ENCODE measurements at regions not wholly inside any gene's neighbourhood (a gene's known extent, or its start where the extent isn't known, plus 50 kb on each side); places are given as distances from the start of the nearest gene placed in this dataset.

DNA sequence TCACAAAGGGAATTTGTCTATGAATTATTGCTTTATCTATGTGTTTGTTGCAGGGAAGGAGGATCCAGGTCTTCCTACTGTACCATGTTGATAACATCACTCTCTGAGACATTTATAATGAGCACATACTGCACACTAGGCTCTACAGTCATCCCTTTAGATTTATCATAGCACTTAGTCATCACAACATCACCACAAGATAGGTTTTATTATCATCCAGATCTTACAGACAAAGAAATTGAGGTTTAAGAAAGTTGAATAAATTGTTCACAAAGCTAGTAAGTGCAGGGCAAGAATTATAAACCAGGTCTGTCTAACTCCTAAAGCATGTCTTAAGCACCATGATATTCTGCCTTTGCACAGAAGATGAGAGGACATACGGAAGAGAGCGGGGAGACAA, 121.1 kb upstream of the ST6GALNAC5 start:
- peaks cover 6% of the 10 kb centered on the region; the same call in 2 of the 3 replicates for H3K9me3 Mint-ChIP-seq
- Histone ChIP-seq H2AFZ (no peak overlapping the region), H3K27ac (ENCODE audit: low read depth) (no peak overlapping the region), H3K27me3 (ENCODE audit: insufficient read depth) (no peaks in the 10 kb centered on the region), H3K4me3 (no peak overlapping the region), H3K9me2 (ENCODE audit: insufficient read depth) (peaks cover 5% of the 10 kb centered on the region; the same call in 1 of the 2 replicates), H4K20me1 (replicated peaks; ENCODE audit: insufficient read depth) (no peaks in the 10 kb centered on the region), H3K4me1 (ENCODE audit: insufficient read depth) (no peaks in the 10 kb centered on the region), H3K79me2 (replicated peaks; ENCODE audit: insufficient read depth) (no peaks in the 10 kb centered on the region), H3K36me3 (ENCODE audit: insufficient read depth) (no peaks in the 10 kb centered on the region), H3F3A (replicated peaks; ENCODE audit: low read depth) (no peaks in the 10 kb centered on the region), H3K4me2 (no peak overlapping the region)
- no peak for TF ChIP-seq CREB1 (CRISPR knock-in tag; IDR thresholded peaks at IDR 0.05; ENCODE audit: low read depth)
- TF ChIP-seq, protein P1, sequence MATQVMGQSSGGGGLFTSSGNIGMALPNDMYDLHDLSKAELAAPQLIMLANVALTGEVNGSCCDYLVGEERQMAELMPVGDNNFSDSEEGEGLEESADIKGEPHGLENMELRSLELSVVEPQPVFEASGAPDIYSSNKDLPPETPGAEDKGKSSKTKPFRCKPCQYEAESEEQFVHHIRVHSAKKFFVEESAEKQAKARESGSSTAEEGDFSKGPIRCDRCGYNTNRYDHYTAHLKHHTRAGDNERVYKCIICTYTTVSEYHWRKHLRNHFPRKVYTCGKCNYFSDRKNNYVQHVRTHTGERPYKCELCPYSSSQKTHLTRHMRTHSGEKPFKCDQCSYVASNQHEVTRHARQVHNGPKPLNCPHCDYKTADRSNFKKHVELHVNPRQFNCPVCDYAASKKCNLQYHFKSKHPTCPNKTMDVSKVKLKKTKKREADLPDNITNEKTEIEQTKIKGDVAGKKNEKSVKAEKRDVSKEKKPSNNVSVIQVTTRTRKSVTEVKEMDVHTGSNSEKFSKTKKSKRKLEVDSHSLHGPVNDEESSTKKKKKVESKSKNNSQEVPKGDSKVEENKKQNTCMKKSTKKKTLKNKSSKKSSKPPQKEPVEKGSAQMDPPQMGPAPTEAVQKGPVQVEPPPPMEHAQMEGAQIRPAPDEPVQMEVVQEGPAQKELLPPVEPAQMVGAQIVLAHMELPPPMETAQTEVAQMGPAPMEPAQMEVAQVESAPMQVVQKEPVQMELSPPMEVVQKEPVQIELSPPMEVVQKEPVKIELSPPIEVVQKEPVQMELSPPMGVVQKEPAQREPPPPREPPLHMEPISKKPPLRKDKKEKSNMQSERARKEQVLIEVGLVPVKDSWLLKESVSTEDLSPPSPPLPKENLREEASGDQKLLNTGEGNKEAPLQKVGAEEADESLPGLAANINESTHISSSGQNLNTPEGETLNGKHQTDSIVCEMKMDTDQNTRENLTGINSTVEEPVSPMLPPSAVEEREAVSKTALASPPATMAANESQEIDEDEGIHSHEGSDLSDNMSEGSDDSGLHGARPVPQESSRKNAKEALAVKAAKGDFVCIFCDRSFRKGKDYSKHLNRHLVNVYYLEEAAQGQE (IDR thresholded peaks at IDR 0.05; ENCODE audit: unreplicated experiment) = no peak
- no peak for TF ChIP-seq ZNF331 (CRISPR knock-in tag; IDR thresholded peaks at IDR 0.05; ENCODE audit: low read depth)
- TF ChIP-seq STAT1 (IDR thresholded peaks at IDR 0.05; ENCODE audit: unreplicated experiment) = no peak
- TF ChIP-seq, protein P2, sequence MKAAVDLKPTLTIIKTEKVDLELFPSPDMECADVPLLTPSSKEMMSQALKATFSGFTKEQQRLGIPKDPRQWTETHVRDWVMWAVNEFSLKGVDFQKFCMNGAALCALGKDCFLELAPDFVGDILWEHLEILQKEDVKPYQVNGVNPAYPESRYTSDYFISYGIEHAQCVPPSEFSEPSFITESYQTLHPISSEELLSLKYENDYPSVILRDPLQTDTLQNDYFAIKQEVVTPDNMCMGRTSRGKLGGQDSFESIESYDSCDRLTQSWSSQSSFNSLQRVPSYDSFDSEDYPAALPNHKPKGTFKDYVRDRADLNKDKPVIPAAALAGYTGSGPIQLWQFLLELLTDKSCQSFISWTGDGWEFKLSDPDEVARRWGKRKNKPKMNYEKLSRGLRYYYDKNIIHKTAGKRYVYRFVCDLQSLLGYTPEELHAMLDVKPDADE (IDR thresholded peaks at IDR 0.05) = no peak
- TF ChIP-seq, protein P3, sequence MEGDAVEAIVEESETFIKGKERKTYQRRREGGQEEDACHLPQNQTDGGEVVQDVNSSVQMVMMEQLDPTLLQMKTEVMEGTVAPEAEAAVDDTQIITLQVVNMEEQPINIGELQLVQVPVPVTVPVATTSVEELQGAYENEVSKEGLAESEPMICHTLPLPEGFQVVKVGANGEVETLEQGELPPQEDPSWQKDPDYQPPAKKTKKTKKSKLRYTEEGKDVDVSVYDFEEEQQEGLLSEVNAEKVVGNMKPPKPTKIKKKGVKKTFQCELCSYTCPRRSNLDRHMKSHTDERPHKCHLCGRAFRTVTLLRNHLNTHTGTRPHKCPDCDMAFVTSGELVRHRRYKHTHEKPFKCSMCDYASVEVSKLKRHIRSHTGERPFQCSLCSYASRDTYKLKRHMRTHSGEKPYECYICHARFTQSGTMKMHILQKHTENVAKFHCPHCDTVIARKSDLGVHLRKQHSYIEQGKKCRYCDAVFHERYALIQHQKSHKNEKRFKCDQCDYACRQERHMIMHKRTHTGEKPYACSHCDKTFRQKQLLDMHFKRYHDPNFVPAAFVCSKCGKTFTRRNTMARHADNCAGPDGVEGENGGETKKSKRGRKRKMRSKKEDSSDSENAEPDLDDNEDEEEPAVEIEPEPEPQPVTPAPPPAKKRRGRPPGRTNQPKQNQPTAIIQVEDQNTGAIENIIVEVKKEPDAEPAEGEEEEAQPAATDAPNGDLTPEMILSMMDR (conservative IDR thresholded peaks at IDR 0.05; ENCODE audit: low read depth in 2 of 2) = no peak
- TF ChIP-seq, protein P4, sequence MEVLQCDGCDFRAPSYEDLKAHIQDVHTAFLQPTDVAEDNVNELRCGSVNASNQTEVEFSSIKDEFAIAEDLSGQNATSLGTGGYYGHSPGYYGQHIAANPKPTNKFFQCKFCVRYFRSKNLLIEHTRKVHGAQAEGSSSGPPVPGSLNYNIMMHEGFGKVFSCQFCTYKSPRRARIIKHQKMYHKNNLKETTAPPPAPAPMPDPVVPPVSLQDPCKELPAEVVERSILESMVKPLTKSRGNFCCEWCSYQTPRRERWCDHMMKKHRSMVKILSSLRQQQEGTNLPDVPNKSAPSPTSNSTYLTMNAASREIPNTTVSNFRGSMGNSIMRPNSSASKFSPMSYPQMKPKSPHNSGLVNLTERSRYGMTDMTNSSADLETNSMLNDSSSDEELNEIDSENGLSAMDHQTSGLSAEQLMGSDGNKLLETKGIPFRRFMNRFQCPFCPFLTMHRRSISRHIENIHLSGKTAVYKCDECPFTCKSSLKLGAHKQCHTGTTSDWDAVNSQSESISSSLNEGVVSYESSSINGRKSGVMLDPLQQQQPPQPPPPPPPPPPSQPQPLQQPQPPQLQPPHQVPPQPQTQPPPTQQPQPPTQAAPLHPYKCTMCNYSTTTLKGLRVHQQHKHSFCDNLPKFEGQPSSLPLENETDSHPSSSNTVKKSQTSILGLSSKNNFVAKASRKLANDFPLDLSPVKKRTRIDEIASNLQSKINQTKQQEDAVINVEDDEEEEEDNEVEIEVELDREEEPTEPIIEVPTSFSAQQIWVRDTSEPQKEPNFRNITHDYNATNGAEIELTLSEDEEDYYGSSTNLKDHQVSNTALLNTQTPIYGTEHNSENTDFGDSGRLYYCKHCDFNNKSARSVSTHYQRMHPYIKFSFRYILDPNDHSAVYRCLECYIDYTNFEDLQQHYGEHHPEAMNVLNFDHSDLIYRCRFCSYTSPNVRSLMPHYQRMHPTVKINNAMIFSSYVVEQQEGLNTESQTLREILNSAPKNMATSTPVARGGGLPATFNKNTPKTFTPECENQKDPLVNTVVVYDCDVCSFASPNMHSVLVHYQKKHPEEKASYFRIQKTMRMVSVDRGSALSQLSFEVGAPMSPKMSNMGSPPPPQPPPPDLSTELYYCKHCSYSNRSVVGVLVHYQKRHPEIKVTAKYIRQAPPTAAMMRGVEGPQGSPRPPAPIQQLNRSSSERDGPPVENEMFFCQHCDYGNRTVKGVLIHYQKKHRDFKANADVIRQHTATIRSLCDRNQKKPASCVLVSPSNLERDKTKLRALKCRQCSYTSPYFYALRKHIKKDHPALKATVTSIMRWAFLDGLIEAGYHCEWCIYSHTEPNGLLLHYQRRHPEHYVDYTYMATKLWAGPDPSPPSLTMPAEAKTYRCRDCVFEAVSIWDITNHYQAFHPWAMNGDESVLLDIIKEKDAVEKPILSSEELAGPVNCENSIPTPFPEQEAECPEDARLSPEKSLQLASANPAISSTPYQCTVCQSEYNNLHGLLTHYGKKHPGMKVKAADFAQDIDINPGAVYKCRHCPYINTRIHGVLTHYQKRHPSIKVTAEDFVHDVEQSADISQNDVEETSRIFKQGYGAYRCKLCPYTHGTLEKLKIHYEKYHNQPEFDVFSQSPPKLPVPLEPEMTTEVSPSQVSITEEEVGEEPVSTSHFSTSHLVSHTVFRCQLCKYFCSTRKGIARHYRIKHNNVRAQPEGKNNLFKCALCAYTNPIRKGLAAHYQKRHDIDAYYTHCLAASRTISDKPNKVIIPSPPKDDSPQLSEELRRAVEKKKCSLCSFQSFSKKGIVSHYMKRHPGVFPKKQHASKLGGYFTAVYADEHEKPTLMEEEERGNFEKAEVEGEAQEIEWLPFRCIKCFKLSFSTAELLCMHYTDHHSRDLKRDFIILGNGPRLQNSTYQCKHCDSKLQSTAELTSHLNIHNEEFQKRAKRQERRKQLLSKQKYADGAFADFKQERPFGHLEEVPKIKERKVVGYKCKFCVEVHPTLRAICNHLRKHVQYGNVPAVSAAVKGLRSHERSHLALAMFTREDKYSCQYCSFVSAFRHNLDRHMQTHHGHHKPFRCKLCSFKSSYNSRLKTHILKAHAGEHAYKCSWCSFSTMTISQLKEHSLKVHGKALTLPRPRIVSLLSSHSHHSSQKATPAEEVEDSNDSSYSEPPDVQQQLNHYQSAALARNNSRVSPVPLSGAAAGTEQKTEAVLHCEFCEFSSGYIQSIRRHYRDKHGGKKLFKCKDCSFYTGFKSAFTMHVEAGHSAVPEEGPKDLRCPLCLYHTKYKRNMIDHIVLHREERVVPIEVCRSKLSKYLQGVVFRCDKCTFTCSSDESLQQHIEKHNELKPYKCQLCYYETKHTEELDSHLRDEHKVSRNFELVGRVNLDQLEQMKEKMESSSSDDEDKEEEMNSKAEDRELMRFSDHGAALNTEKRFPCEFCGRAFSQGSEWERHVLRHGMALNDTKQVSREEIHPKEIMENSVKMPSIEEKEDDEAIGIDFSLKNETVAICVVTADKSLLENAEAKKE (CRISPR knock-in tag; IDR thresholded peaks at IDR 0.05) = no peak
- no peak for TF ChIP-seq NANOG (IDR thresholded peaks at IDR 0.05; ENCODE audit: borderline replicate concordance)
- TF ChIP-seq JUNB (IDR thresholded peaks at IDR 0.05; ENCODE audit: unreplicated experiment) = no peak
- TF ChIP-seq EZH2 (IDR thresholded peaks at IDR 0.05; ENCODE audit: low read depth, unreplicated experiment) = no peak
- TF ChIP-seq EZH2phosphoT487 (IDR thresholded peaks at IDR 0.05; ENCODE audit: unreplicated experiment) = no peak
- no peak for TF ChIP-seq ZNF114 (CRISPR knock-in tag; IDR thresholded peaks at IDR 0.05)
- TF ChIP-seq POLR2AphosphoS5 (IDR thresholded peaks at IDR 0.05; ENCODE audit: low read depth) = no peak
- no peak for DNase-seq (ENCODE audit: low spot score)
- no peak overlapping the region for H3K4me3 Mint-ChIP-seq
- no peak for ATAC-seq
- H3K27me3 Mint-ChIP-seq (ENCODE audit: insufficient read depth, low read depth, poor library complexity) = peaks cover 2% of the 10 kb centered on the region
- no peaks in the 10 kb centered on the region for H3K4me1 Mint-ChIP-seq
- H3K36me3 Mint-ChIP-seq (ENCODE audit: low read depth) = no peaks in the 10 kb centered on the region; the same call in 2 of the 3 replicates
- H3K27ac Mint-ChIP-seq = no peak overlapping the region
